IMR-90 (cell line): ENCODE measurements at regions not wholly inside any gene's neighbourhood (a gene's known extent, or its start where the extent isn't known, plus 50 kb on each side); places are given as distances from the start of the nearest gene placed in this dataset.
"Not testable (repeated sequence)": the region's sequence is repeated elsewhere in the genome, so short reads cannot be mapped to it uniquely, and the experiment has no call there.

Experiments used
- ATAC-seq: fragments of 200-7000 bp; cut with Tn5 transposase; 2 replicates; pipeline ENCODE4 v1.9.1; 2020; ENCODE audit warnings: low read depth, mild to moderate bottlenecking, moderate library complexity
- BruUV-seq: library from RNA; stranded (reverse); fragments of 400-500 nt; replicated peaks from 2 replicates; lab custom pipeline; 2021; lab: Mats Ljungman, UMichigan
- CTCF ChIA-PET: fragments of 300-600 bp; formaldehyde crosslinking; extraction: SDS; loops from one replicate; lab custom pipeline; 2021; ENCODE audit warnings: antibody characterized with exemption; lab: Yijun Ruan, JAX
- POLR2A ChIA-PET: fragments of 300-600 bp; sonication (Branson Sonifier 250); formaldehyde crosslinking; loops from one replicate; lab custom pipeline; 2022; ENCODE audit warnings: antibody characterized with exemption; ENCODE audit not compliant: unreplicated experiment; lab: Charles Lee
- DNase-seq: peaks from one replicate; pipeline ENCODE4 v3.0.0; 2013
- H2AFZ ChIP-seq: replicated peaks from 2 replicates; pipeline ENCODE3; 2013; ENCODE audit warnings: low read length, mild to moderate bottlenecking; ENCODE audit not compliant: poor library complexity
- H2AK5ac ChIP-seq: 2 replicates; pipeline ENCODE4 v1.6.1; 2013; ENCODE audit warnings: low read depth, low read length, inconsistent platforms
- H2AK9ac ChIP-seq: replicated peaks from 2 replicates; pipeline ENCODE3; 2013; ENCODE audit warnings: mild to moderate bottlenecking, low read depth, low read length, moderate library complexity; ENCODE audit not compliant: poor library complexity
- H2BK120ac ChIP-seq: 2 replicates; pipeline ENCODE4 v1.6.1; 2013; ENCODE audit warnings: low read depth, low read length, inconsistent platforms
- H2BK15ac ChIP-seq: 3 replicates; pipeline ENCODE4 v1.6.1; 2013; ENCODE audit warnings: low read depth, low read length, inconsistent platforms
- H2BK20ac ChIP-seq: 2 replicates; pipeline ENCODE4 v1.6.1; 2013; ENCODE audit warnings: low read depth, mild to moderate bottlenecking, inconsistent platforms, low read length, moderate library complexity
- H2BK5ac ChIP-seq: 2 replicates; pipeline ENCODE4 v1.6.1; 2013; ENCODE audit warnings: mild to moderate bottlenecking, low read depth, low read length, inconsistent platforms; ENCODE audit not compliant: poor library complexity, severe bottlenecking
- H3K14ac ChIP-seq: replicated peaks from 2 replicates; pipeline ENCODE4 v1.6.1; 2013; ENCODE audit warnings: low read depth, low read length, inconsistent platforms
- H3K18ac ChIP-seq: 2 replicates; pipeline ENCODE4 v1.6.1; 2013; ENCODE audit warnings: low read depth, low read length, control low read depth
- H3K23ac ChIP-seq: 2 replicates; pipeline ENCODE4 v1.6.1; 2013; ENCODE audit warnings: low read depth, low read length, inconsistent platforms
- H3K27ac ChIP-seq: 2 replicates; pipeline ENCODE4 v1.5.1; 2013; ENCODE audit warnings: mild to moderate bottlenecking, control low read depth, low read length; ENCODE audit not compliant: insufficient read depth
- H3K27me3 ChIP-seq: 2 replicates; pipeline ENCODE4 v1.6.1; 2013; ENCODE audit warnings: low read length; ENCODE audit not compliant: control insufficient read depth, insufficient read depth
- H3K36me3 ChIP-seq: 2 replicates; pipeline ENCODE4 v1.6.1; 2013; ENCODE audit warnings: low read length, mixed read lengths; ENCODE audit not compliant: control insufficient read depth, insufficient read depth
- H3K4ac ChIP-seq: 2 replicates; pipeline ENCODE4 v1.6.1; 2013; ENCODE audit warnings: low read depth, low read length, inconsistent platforms
- H3K4me1 ChIP-seq: 2 replicates; pipeline ENCODE4 v1.6.1; 2013; ENCODE audit warnings: low read length, mixed read lengths; ENCODE audit not compliant: control insufficient read depth, insufficient read depth
- H3K4me2 ChIP-seq: 2 replicates; pipeline ENCODE4 v1.6.1; 2013; ENCODE audit warnings: low read depth, mild to moderate bottlenecking, control low read depth, low read length, moderate library complexity
- H3K4me3 ChIP-seq: 2 replicates; pipeline ENCODE4 v1.5.1; 2013; ENCODE audit warnings: low read depth, mild to moderate bottlenecking, control low read depth, low read length, moderate library complexity; ENCODE audit not compliant: insufficient read depth
- H3K56ac ChIP-seq: 2 replicates; pipeline ENCODE4 v1.6.1; 2013; ENCODE audit warnings: low read length, inconsistent platforms; ENCODE audit not compliant: insufficient read depth; ENCODE audit errors: extremely low read depth
- H3K79me1 ChIP-seq, 2 experiments: 2 replicates each; pipeline ENCODE4 v1.6.1; 2013; ENCODE audit warnings: low read length in 2 of 2, inconsistent platforms in 1 of 2, low read depth in 1 of 2
- H3K9ac ChIP-seq: 2 replicates; pipeline ENCODE4 v1.6.1; 2013; ENCODE audit warnings: low read depth, low read length, control low read depth
- H3K9me1 ChIP-seq: 2 replicates; pipeline ENCODE4 v1.6.1; 2013; ENCODE audit warnings: low read length, inconsistent platforms; ENCODE audit not compliant: insufficient read depth
- H3K9me3 ChIP-seq: 2 replicates; pipeline ENCODE4 v1.6.1; 2013; ENCODE audit warnings: low read length; ENCODE audit not compliant: control insufficient read depth, insufficient read depth
- H4K20me1 ChIP-seq: 2 replicates; pipeline ENCODE4 v1.6.1; 2013; ENCODE audit warnings: low read length, inconsistent platforms; ENCODE audit not compliant: insufficient read depth
- H4K5ac ChIP-seq: 2 replicates; pipeline ENCODE4 v1.6.1; 2013; ENCODE audit warnings: mild to moderate bottlenecking, low read depth, low read length, control low read depth
- H4K8ac ChIP-seq, 2 experiments: 2 replicates each; pipeline ENCODE4 v1.6.1; 2013; ENCODE audit warnings: low read depth in 2 of 2, low read length in 2 of 2, control low read depth in 1 of 2, inconsistent platforms in 1 of 2
- H4K91ac ChIP-seq: 2 replicates; pipeline ENCODE4 v1.6.1; 2013; ENCODE audit warnings: low read depth, low read length, inconsistent platforms; ENCODE audit not compliant: insufficient read depth
- WGBS, 2 experiments: methylation state at CpG; one replicate each; pipeline versions ENCODE4 v1.1.5 to v1.1.7; 2013; ENCODE audit warnings: missing lambda C conversion rate in 2 of 2; ENCODE audit not compliant: insufficient read length in 1 of 2; ENCODE audit errors: extremely low coverage in 2 of 2; 5-methylcytosine and 5-hydroxymethylcytosine counted together
- dilution Hi-C: fragments of 300-500 bp; cut with HindIII; formaldehyde crosslinking; loops from one replicate; pipeline ENCODE4 v1.14.3; 2018; ENCODE audit warnings: low sequenced_read_pairs; ENCODE audit not compliant: unreplicated experiment
- in situ Hi-C: fragments of 300-500 bp; cut with MboI; formaldehyde crosslinking; loops from 3 replicates; pipeline ENCODE4 v1.14.3; 2019; ENCODE audit warnings: low sequenced_read_pairs, inconsistent platforms, mixed read lengths
- intact Hi-C: fragments of 100-400 bp; cut with micrococcal nuclease; formaldehyde crosslinking; loops from 2 replicates; pipeline ENCODE4 v1.10.0; 2022

GRCh38 chr7:6995026-6995425 lies 169.0 kb upstream of the CCZ1B start:
- H3K14ac ChIP-seq, H3K4me3 ChIP-seq, BruUV-seq, H2BK20ac ChIP-seq, ATAC-seq, H3K4me2 ChIP-seq, H3K9me1 ChIP-seq, H2BK5ac ChIP-seq, H3K9me3 ChIP-seq, H4K5ac ChIP-seq, H4K20me1 ChIP-seq, H3K36me3 ChIP-seq, H3K23ac ChIP-seq, H4K91ac ChIP-seq, POLR2A ChIA-PET, H2BK15ac ChIP-seq, H3K56ac ChIP-seq, H2AFZ ChIP-seq, H4K8ac ChIP-seq, DNase-seq, H3K4ac ChIP-seq, H3K4me1 ChIP-seq, H2AK5ac ChIP-seq, intact Hi-C loops, H3K27me3 ChIP-seq, dilution Hi-C loops, H3K9ac ChIP-seq, CTCF ChIA-PET, in situ Hi-C loops, H3K27ac ChIP-seq, H3K79me1 ChIP-seq, H3K18ac ChIP-seq, H2BK120ac ChIP-seq, H2AK9ac ChIP-seq: not testable (repeated sequence)
- WGBS, 2 experiments: no CpG with 5 or more reads among the region's 16 CpGs

GRCh38 chr7:6995493-6996289 lies 169.6 kb upstream of the CCZ1B start:
- H2AK9ac ChIP-seq, H3K27me3 ChIP-seq, H3K4me2 ChIP-seq, H3K56ac ChIP-seq, H4K20me1 ChIP-seq, H3K36me3 ChIP-seq, intact Hi-C loops, CTCF ChIA-PET, H4K8ac ChIP-seq, in situ Hi-C loops, H2BK20ac ChIP-seq, H2AFZ ChIP-seq, ATAC-seq, H3K14ac ChIP-seq, dilution Hi-C loops, H3K9me1 ChIP-seq, H3K79me1 ChIP-seq, H4K91ac ChIP-seq, H2BK15ac ChIP-seq, H3K23ac ChIP-seq, H2BK5ac ChIP-seq, DNase-seq, H3K4me3 ChIP-seq, H2AK5ac ChIP-seq, H3K4me1 ChIP-seq, H3K18ac ChIP-seq, H2BK120ac ChIP-seq, H3K9ac ChIP-seq, POLR2A ChIA-PET, BruUV-seq, H4K5ac ChIP-seq, H3K4ac ChIP-seq, H3K27ac ChIP-seq, H3K9me3 ChIP-seq: not testable (repeated sequence)
- no CpG with 5 or more reads among the region's 7 CpGs for WGBS, 2 experiments
